HCT116 (cell line): ENCODE measurements at regions not wholly inside any gene's neighbourhood (a gene's known extent, or its start where the extent isn't known, plus 50 kb on each side); places are given as distances from the start of the nearest gene placed in this dataset.

Experiments used
- ATAC-seq: fragments of 200-7000 bp; cut with Tn5 transposase; 2 replicates; pipeline ENCODE4 v1.9.1; 2020; ENCODE audit warnings: mild to moderate bottlenecking, moderate library complexity
- BruUV-seq: library from RNA; stranded (reverse); fragments of 400-500 nt; replicated peaks from 2 replicates; lab custom pipeline; 2021; lab: Mats Ljungman, UMichigan
- CTCF ChIA-PET: fragments of 300-600 bp; sonication (Branson Sonifier 250); formaldehyde crosslinking; loops from one replicate; lab custom pipeline; 2021; ENCODE audit warnings: antibody characterized with exemption; lab: Charles Lee
- POLR2A ChIA-PET: fragments of 300-600, 350-600 bp; sonication (Branson Sonifier 250); formaldehyde crosslinking; loops from one replicate; lab custom pipeline; 2021; ENCODE audit warnings: antibody characterized with exemption; lab: Charles Lee
- RAD21 ChIA-PET, 2 experiments: fragments of 300-600 bp; sonication (Branson Sonifier 250); formaldehyde crosslinking; loops; one replicate each; lab custom pipeline; 2023; ENCODE audit warnings: low total read pairs in 2 of 2; ENCODE audit not compliant: uncharacterized antibody in 2 of 2, unreplicated experiment in 2 of 2, low non-redundant PET in 1 of 2; lab: Charles Lee
- DNase-seq: peaks from one replicate; pipeline ENCODE4 v3.0.0-alpha.2; 2010; ENCODE audit warnings: low read depth, low spot score
- H2AFZ ChIP-seq: fragments of 200-600 bp; shearing (Covaris generic), sonication (generic); 2 replicates; pipeline ENCODE4 v1.6.1; 2017; ENCODE audit warnings: low read depth, mixed run types, mixed read lengths, antibody characterized with exemption, low read length; ENCODE audit not compliant: poor library complexity, severe bottlenecking
- H3K27ac ChIP-seq: 2 replicates; pipeline ENCODE4 v1.5.1; 2012; ENCODE audit warnings: low read depth, low read length
- H3K27me3 ChIP-seq: fragments of 200-600 bp; sonication (generic); 2 replicates; pipeline ENCODE4 v1.6.1; 2016; ENCODE audit warnings: mixed run types, low read length, mixed read lengths; ENCODE audit not compliant: insufficient read depth
- H3K36me3 ChIP-seq, 2 experiments: fragments of 200-500 bp in 1 of 2; fragments of 200-600 bp in 1 of 2; sonication (Bioruptor generic) in 1 of 2; sonication (generic) in 1 of 2; 2 replicates each; pipeline versions ENCODE4 v1.5.1 to v1.6.1; 2014 to 2016; ENCODE audit warnings: low read length in 2 of 2, inconsistent platforms in 1 of 2, mixed read lengths in 1 of 2, mixed run types in 1 of 2; ENCODE audit not compliant: insufficient read depth in 2 of 2, control insufficient read depth in 1 of 2
- H3K4me1 ChIP-seq, 2 experiments: fragments of 200-600 bp in 1 of 2; sonication (generic) in 1 of 2; 2 replicates each; pipeline versions ENCODE4 v1.5.1 to v1.6.1; 2012 to 2017; ENCODE audit warnings: low read length in 2 of 2, inconsistent platforms in 1 of 2, mild to moderate bottlenecking in 1 of 2, mixed read lengths in 1 of 2, mixed run types in 1 of 2, moderate library complexity in 1 of 2; ENCODE audit not compliant: insufficient read depth in 2 of 2, control insufficient read depth in 1 of 2
- H3K4me2 ChIP-seq: fragments of 200-600 bp; sonication (generic); 2 replicates; pipeline ENCODE4 v1.6.1; 2017; ENCODE audit warnings: mixed run types, low read length, mixed read lengths
- H3K4me3 ChIP-seq, 2 experiments: fragments of 200-600 bp in 1 of 2; sonication (generic) in 1 of 2; replicated peaks in 1 of 2; 2 replicates each; pipeline ENCODE4 v1.5.1; 2011 to 2016; ENCODE audit warnings: low read length in 2 of 2, control low read depth in 1 of 2, low read depth in 1 of 2, mild to moderate bottlenecking in 1 of 2, mixed read lengths in 1 of 2, mixed run types in 1 of 2
- H3K79me2 ChIP-seq: fragments of 200-600 bp; sonication (generic); 2 replicates; pipeline ENCODE4 v1.6.1; 2017; ENCODE audit warnings: mild to moderate bottlenecking, mixed run types, low read length, moderate library complexity, mixed read lengths; ENCODE audit not compliant: insufficient read depth
- H3K9ac ChIP-seq: fragments of 200-600 bp; sonication (generic); 2 replicates; pipeline ENCODE4 v1.6.1; 2016; ENCODE audit warnings: low read length, mixed read lengths
- H3K9me2 ChIP-seq: fragments of 200-600 bp; sonication (generic), shearing (Covaris generic); 2 replicates; pipeline ENCODE4 v1.6.1; 2017; ENCODE audit warnings: mixed run types, mild to moderate bottlenecking, moderate library complexity; ENCODE audit not compliant: insufficient read depth
- H3K9me3 ChIP-seq, 2 experiments: fragments of 200-500 bp in 1 of 2; fragments of 200-600 bp in 1 of 2; sonication (Bioruptor generic) in 1 of 2; sonication (generic) in 1 of 2; 2 replicates each; pipeline ENCODE4 v1.6.1; 2014 to 2017; ENCODE audit warnings: low read length in 2 of 2, mixed read lengths in 2 of 2, inconsistent platforms in 1 of 2, low read depth in 1 of 2, mild to moderate bottlenecking in 1 of 2, mixed run types in 1 of 2, moderate library complexity in 1 of 2; ENCODE audit not compliant: control insufficient read depth in 1 of 2, insufficient read depth in 1 of 2
- H4K20me1 ChIP-seq: fragments of 200-600 bp; sonication (generic), shearing (Covaris generic); 2 replicates; pipeline ENCODE4 v1.6.1; 2017; ENCODE audit warnings: mixed run types, mild to moderate bottlenecking, moderate library complexity; ENCODE audit not compliant: insufficient read depth
- ATF3 ChIP-seq: IDR thresholded peaks from 2 replicates; pipeline ENCODE4 v1.6.1; 2012
- CBX3 ChIP-seq: IDR thresholded peaks from 2 replicates; pipeline ENCODE4 v1.6.1; 2012; ENCODE audit warnings: low read depth
- CEBPB ChIP-seq: IDR thresholded peaks from 2 replicates; pipeline ENCODE4 v1.6.1; 2012; ENCODE audit warnings: low read depth
- CTCF ChIP-seq, 3 experiments: fragments of 200-600 bp in 1 of 3; sonication (generic) in 1 of 3; IDR thresholded peaks in 2 of 3; conservative IDR thresholded peaks in 1 of 3; 2 replicates each; pipeline ENCODE4 v1.5.1; 2012 to 2017; ENCODE audit warnings: low read depth in 2 of 3, low read length in 2 of 3, antibody characterized with exemption in 1 of 3, borderline replicate concordance in 1 of 3, control low read depth in 1 of 3, mild to moderate bottlenecking in 1 of 3, mixed read lengths in 1 of 3, mixed run types in 1 of 3, moderate library complexity in 1 of 3; ENCODE audit not compliant: insufficient read depth in 1 of 3
- EGR1 ChIP-seq: IDR thresholded peaks from 2 replicates; pipeline ENCODE4 v1.6.1; 2012; ENCODE audit warnings: low read depth
- ELF1 ChIP-seq: IDR thresholded peaks from 2 replicates; pipeline ENCODE4 v1.6.1; 2012; ENCODE audit warnings: low read depth, borderline replicate concordance
- EZH2 ChIP-seq: fragments of 200-600 bp; sonication (generic); IDR thresholded peaks from 2 replicates; pipeline ENCODE4 v1.6.1; 2017; ENCODE audit warnings: antibody characterized with exemption, mixed run types
- EZH2phosphoT487 ChIP-seq: fragments of 200-600 bp; IDR thresholded peaks from 2 replicates; pipeline ENCODE4 v1.6.1; 2018; ENCODE audit warnings: antibody characterized with exemption, borderline replicate concordance
- FOSL1 ChIP-seq: IDR thresholded peaks from 2 replicates; pipeline ENCODE4 v1.6.1; 2012; ENCODE audit warnings: low read depth
- JUND ChIP-seq: IDR thresholded peaks from 2 replicates; pipeline ENCODE4 v1.6.1; 2012
- MAX ChIP-seq: IDR thresholded peaks from 2 replicates; pipeline ENCODE4 v1.6.1; 2012
- POLR2A ChIP-seq: IDR thresholded peaks from 2 replicates; pipeline ENCODE4 v1.7.0; 2011; ENCODE audit warnings: borderline replicate concordance; ENCODE audit not compliant: insufficient read depth, insufficient read length; ENCODE audit errors: extremely low read depth
- RAD21 ChIP-seq: IDR thresholded peaks from 2 replicates; pipeline ENCODE4 v1.6.1; 2012; ENCODE audit warnings: low read depth, mild to moderate bottlenecking
- SIN3A ChIP-seq: IDR thresholded peaks from 2 replicates; pipeline ENCODE4 v1.6.1; 2012; ENCODE audit warnings: low read depth
- SP1 ChIP-seq: IDR thresholded peaks from 2 replicates; pipeline ENCODE4 v1.6.1; 2012; ENCODE audit warnings: low read depth
- TCF7L2 ChIP-seq: IDR thresholded peaks from 2 replicates; pipeline ENCODE4 v1.7.0; 2011; ENCODE audit warnings: borderline replicate concordance, inconsistent platforms; ENCODE audit not compliant: insufficient read depth, insufficient read length; ENCODE audit errors: extremely low read depth
- YY1 ChIP-seq: IDR thresholded peaks from 2 replicates; pipeline ENCODE4 v1.6.1; 2011; ENCODE audit warnings: low read length, low read depth, moderate library complexity, mild to moderate bottlenecking; ENCODE audit not compliant: insufficient replicate concordance; ENCODE audit errors: extremely low read depth
- ZFX ChIP-seq: fragments of 450-650 bp; IDR thresholded peaks from 2 replicates; pipeline ENCODE4 v1.6.1; 2017
- ZNF274 ChIP-seq: fragments of 200-500 bp; sonication (Bioruptor generic); IDR thresholded peaks from 2 replicates; pipeline ENCODE4 v1.6.1; 2014; ENCODE audit warnings: mild to moderate bottlenecking, low read depth, low read length, inconsistent platforms
- intact Hi-C: fragments of 100-400 bp; cut with micrococcal nuclease; formaldehyde crosslinking; loops from 2 replicates; pipeline ENCODE4 v1.10.0; 2022
- TF ChIP-seq, protein P1 (sequence below): IDR thresholded peaks from 2 replicates; pipeline ENCODE4 v1.6.1; 2012; ENCODE audit warnings: low read depth

DNA sequence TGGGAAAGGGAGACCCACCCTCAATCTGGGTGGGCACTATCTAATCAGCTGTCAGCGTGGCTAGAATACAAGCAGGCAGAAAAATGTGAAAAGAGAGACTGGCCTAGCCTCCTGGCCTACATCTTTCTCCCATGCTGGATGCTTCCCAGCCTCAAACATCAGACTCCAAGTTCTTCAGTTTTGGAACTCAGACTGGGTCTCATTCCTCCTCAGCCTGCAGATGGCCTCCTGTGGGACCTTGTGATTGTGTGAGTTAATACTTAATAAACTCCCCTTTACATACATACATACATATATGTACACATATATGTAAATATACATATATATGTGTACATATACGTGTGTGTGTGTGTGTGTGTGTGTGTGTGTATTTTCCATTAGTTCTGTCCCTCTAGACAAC lies 207.1 kb downstream of the BRINP2 start (continued):
- TF ChIP-seq, protein P1, sequence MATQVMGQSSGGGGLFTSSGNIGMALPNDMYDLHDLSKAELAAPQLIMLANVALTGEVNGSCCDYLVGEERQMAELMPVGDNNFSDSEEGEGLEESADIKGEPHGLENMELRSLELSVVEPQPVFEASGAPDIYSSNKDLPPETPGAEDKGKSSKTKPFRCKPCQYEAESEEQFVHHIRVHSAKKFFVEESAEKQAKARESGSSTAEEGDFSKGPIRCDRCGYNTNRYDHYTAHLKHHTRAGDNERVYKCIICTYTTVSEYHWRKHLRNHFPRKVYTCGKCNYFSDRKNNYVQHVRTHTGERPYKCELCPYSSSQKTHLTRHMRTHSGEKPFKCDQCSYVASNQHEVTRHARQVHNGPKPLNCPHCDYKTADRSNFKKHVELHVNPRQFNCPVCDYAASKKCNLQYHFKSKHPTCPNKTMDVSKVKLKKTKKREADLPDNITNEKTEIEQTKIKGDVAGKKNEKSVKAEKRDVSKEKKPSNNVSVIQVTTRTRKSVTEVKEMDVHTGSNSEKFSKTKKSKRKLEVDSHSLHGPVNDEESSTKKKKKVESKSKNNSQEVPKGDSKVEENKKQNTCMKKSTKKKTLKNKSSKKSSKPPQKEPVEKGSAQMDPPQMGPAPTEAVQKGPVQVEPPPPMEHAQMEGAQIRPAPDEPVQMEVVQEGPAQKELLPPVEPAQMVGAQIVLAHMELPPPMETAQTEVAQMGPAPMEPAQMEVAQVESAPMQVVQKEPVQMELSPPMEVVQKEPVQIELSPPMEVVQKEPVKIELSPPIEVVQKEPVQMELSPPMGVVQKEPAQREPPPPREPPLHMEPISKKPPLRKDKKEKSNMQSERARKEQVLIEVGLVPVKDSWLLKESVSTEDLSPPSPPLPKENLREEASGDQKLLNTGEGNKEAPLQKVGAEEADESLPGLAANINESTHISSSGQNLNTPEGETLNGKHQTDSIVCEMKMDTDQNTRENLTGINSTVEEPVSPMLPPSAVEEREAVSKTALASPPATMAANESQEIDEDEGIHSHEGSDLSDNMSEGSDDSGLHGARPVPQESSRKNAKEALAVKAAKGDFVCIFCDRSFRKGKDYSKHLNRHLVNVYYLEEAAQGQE: no peak
- TF ChIP-seq SP1: no peak

- Histone ChIP-seq H2AFZ (no peak overlapping the region), H3K79me2 (no peaks in the 10 kb centered on the region), H4K20me1 (no peaks in the 10 kb centered on the region), H3K9me2 (no peaks in the 10 kb centered on the region), H3K9me3 (no peaks in the 10 kb centered on the region), H3K9ac (no peak overlapping the region), H3K27me3 (no peaks in the 10 kb centered on the region; the same call in 1 of the 2 replicates), H3K4me2 (no peak overlapping the region), H3K36me3 (no peaks in the 10 kb centered on the region), H3K4me3 (no peak overlapping the region), H3K4me1 (no peaks in the 10 kb centered on the region), H3K27ac (no peak overlapping the region)
- no peak for ATAC-seq
- intact Hi-C loops: no loop called here
- ChIA-PET POLR2A (no interaction called here), CTCF (no interaction called here), RAD21 (no interaction called here)
- TF ChIP-seq ELF1 (no peak), ZNF274 (no peak), ZFX (no peak), EZH2phosphoT487 (no peak), YY1 (no peak), SP1 (no peak), CBX3 (no peak), CTCF (IDR thresholded peaks at IDR 0.05 in 2 of 3, conservative IDR thresholded peaks at IDR 0.05 in 1 of 3; ENCODE audit: borderline replicate concordance in 1 of 3, insufficient read depth in 1 of 3, low read depth in 2 of 3, low read length in 2 of 3) (no peak), CEBPB (no peak), SIN3A (no peak), POLR2A (no peak), EGR1 (no peak), ATF3 (no peak), FOSL1 (no peak), MAX (no peak), EZH2 (no peak), TCF7L2 (no peak), RAD21 (no peak), JUND (no peak)
- no TSS peak for BruUV-seq
- DNase-seq: no peak
Measured at GRCh38 chr1:177368255-177368654, 197.5 kb downstream of the BRINP2 start.
